Head of caudate nucleus (tissue), 42 donors: ENCODE measurements at regions not wholly inside any gene's neighbourhood (a gene's known extent, or its start where the extent isn't known, plus 50 kb on each side); places are given as distances from the start of the nearest gene placed in this dataset.
A peak's percentile ranks its signal among the peaks of the same experiment; 100 is the strongest.

Experiments used
- DNase-seq, 42 donors: peaks; one replicate each; pipeline versions ENCODE4 v3.0.0 to v3.0.0-alpha.2; 2020 to 2021; ENCODE audit warnings: mixed read lengths in 7 of 42
- intact Hi-C: fragments of 100-400 bp; cut with DNase I; formaldehyde crosslinking; loops from one replicate; pipeline ENCODE4 v1.15.0; 2022

- intact Hi-C loops, result no loop called here
- no peak for DNase-seq
Measured at GRCh38 chr18:10226971-10227370, 227.5 kb upstream of the APCDD1 start.

- intact Hi-C loops, result no loop called here
- no peak for DNase-seq
Measured at GRCh38 chr18:10228326-10228725, 226.1 kb upstream of the APCDD1 start.

- intact Hi-C loops, result no loop called here
- DNase-seq, result no peak
Measured at GRCh38 chr18:10229458-10229857, 225.0 kb upstream of the APCDD1 start.

- no peak for DNase-seq
- intact Hi-C loops, result no loop called here
Measured at GRCh38 chr18:10230072-10230471, 224.4 kb upstream of the APCDD1 start.

GRCh38 chr18:10231220-10231619 lies 223.2 kb upstream of the APCDD1 start:
- DNase-seq, result no peak
- intact Hi-C loops, result no loop called here

- intact Hi-C loops, result no loop called here
- DNase-seq, result peak in 3 of 42 donors; percentile 25 to 42 (median 34)
Measured at GRCh38 chr18:10232062-10232461, 222.4 kb upstream of the APCDD1 start.

GRCh38 chr18:10233082-10233875 lies 221.2 kb upstream of the APCDD1 start:
- no peak for DNase-seq
- intact Hi-C loops, result no loop called here

GRCh38 chr18:10234281-10234680 lies 220.2 kb upstream of the APCDD1 start:
- intact Hi-C loops, result no loop called here

GRCh38 chr18:10234912-10235660 lies 219.3 kb upstream of the APCDD1 start:
- no peak for DNase-seq
- intact Hi-C loops, result no loop called here

More at GRCh38 chr18:10234281-10234680, 220.2 kb upstream of the APCDD1 start:
- DNase-seq, result no peak

- intact Hi-C loops, result no loop called here
- DNase-seq, result no peak
Measured at GRCh38 chr18:10235661-10235952, 218.8 kb upstream of the APCDD1 start.

GRCh38 chr18:10239103-10239502 lies 215.3 kb upstream of the APCDD1 start:
- intact Hi-C loops, result no loop called here
- no peak for DNase-seq

GRCh38 chr18:10239991-10240634 lies 214.3 kb upstream of the APCDD1 start:
- intact Hi-C loops, result no loop called here
- DNase-seq, result no peak

GRCh38 chr18:10240973-10241372 lies 213.5 kb upstream of the APCDD1 start:
- intact Hi-C loops, result no loop called here
- DNase-seq, result no peak

GRCh38 chr18:10241579-10241978 lies 212.9 kb upstream of the APCDD1 start:
- intact Hi-C loops, result no loop called here

GRCh38 chr18:10242936-10243680 lies 211.3 kb upstream of the APCDD1 start:
- intact Hi-C loops, result no loop called here
- DNase-seq, result peak in 9 of 42 donors; percentile 11 to 65 (median 51)

More at GRCh38 chr18:10241579-10241978, 212.9 kb upstream of the APCDD1 start:
- DNase-seq, result no peak

GRCh38 chr18:10244341-10244740 lies 210.1 kb upstream of the APCDD1 start:
- intact Hi-C loops, result no loop called here
- no peak for DNase-seq

- intact Hi-C loops, result no loop called here
- no peak for DNase-seq
Measured at GRCh38 chr18:10245031-10245845, 209.2 kb upstream of the APCDD1 start.

- intact Hi-C loops, result no loop called here
- DNase-seq, result peak in 4 of 42 donors; percentile 22 to 45 (median 36)
Measured at GRCh38 chr18:10245846-10246175, 208.6 kb upstream of the APCDD1 start.
